Gastroesophageal sphincter (tissue), 4 donors: ENCODE measurements at regions not wholly inside any gene's neighbourhood (a gene's known extent, or its start where the extent isn't known, plus 50 kb on each side); places are given as distances from the start of the nearest gene placed in this dataset.

Source experiments
- ATAC-seq: fragments of 150-250 bp; one replicate; pipeline ENCODE4 v1.9.1; 2016; ENCODE audit warnings: mild to moderate bottlenecking, moderate library complexity
- H3K27ac ChIP-seq, 4 donors: fragments of 200-600 bp; sonication (generic) in 3 of 4; 1 replicate in 3 of 4; 2 replicates in 1 of 4; pipeline ENCODE4 v1.5.1; 2016 to 2019
- H3K27me3 ChIP-seq: fragments of 200-600 bp; sonication (generic); one replicate; pipeline ENCODE4 v1.5.1; 2019
- H3K36me3 ChIP-seq, 2 donors: fragments of 200-600 bp; sonication (generic); one replicate each; pipeline ENCODE4 v1.5.1; 2019; ENCODE audit warnings: control low read depth in 1 of 2
- H3K4me1 ChIP-seq, 3 donors: fragments of 200-600 bp; sonication (generic); 1 replicate in 2 of 3; 2 replicates in 1 of 3; pipeline ENCODE4 v1.5.1; 2016 to 2019; ENCODE audit warnings: control low read depth in 2 of 3
- H3K4me3 ChIP-seq, 2 donors: fragments of 200-600 bp; sonication (generic); one replicate each; pipeline ENCODE4 v1.5.1; 2019; ENCODE audit warnings: mild to moderate bottlenecking in 1 of 2, moderate library complexity in 1 of 2
- H3K9me3 ChIP-seq, 3 donors: fragments of 200-600 bp; sonication (generic); one replicate each; pipeline ENCODE4 v1.5.1; 2017 to 2019; ENCODE audit warnings: control low read depth in 2 of 3
- EP300 ChIP-seq: sonication (generic); formaldehyde crosslinking; IDR thresholded peaks from one replicate; pipeline ENCODE4 v1.6.1; 2017; ENCODE audit warnings: antibody characterized with exemption, mild to moderate bottlenecking
- POLR2A ChIP-seq, 2 donors: fragments of 450-650 bp; IDR thresholded peaks; one replicate each; pipeline ENCODE4 v1.6.1; 2017; ENCODE audit warnings: antibody characterized with exemption in 2 of 2, mild to moderate bottlenecking in 2 of 2, moderate library complexity in 1 of 2
- POLR2AphosphoS5 ChIP-seq: sonication (generic); formaldehyde crosslinking; IDR thresholded peaks from one replicate; pipeline ENCODE4 v1.6.1; 2017; ENCODE audit warnings: antibody characterized with exemption
- WGBS, 2 donors: methylation state at CpG; one replicate each; pipeline ENCODE4 v1.1.5; 2018; ENCODE audit warnings: low coverage in 1 of 2; 5-methylcytosine and 5-hydroxymethylcytosine counted together
- TF ChIP-seq, protein P1 (sequence below), 4 experiments: fragments of 200-600 bp in 2 of 4; fragments of 450-650 bp in 2 of 4; sonication (generic) in 1 of 4; IDR thresholded peaks; one replicate each; pipeline ENCODE4 v1.5.1; 2017 to 2019; ENCODE audit warnings: antibody characterized with exemption in 4 of 4, mild to moderate bottlenecking in 2 of 4, moderate library complexity in 2 of 4

DNA sequence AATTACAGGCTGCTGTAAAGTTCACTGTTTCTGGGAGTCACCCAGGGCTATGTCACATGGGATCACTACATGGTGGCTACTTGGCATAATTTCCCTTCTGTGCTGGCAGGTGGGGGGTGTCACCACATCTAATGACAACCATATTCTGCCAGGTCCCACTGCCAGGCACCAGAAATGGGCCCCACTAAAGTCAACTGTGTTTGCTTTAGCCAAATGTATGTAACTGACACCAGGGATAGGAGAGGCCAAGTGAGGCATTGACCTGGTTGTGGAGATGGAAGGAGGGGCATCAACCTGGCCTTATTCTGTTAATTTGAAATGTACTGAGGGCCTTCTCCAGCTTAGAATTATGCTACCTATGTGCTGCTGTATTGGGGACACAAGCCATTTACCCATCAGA lies 370.6 kb upstream of the PROX1 start:
- TF ChIP-seq POLR2A (IDR thresholded peaks at IDR 0.05) (no peak), POLR2AphosphoS5 (no peak), EP300 (no peak)
- TF ChIP-seq, protein P1, sequence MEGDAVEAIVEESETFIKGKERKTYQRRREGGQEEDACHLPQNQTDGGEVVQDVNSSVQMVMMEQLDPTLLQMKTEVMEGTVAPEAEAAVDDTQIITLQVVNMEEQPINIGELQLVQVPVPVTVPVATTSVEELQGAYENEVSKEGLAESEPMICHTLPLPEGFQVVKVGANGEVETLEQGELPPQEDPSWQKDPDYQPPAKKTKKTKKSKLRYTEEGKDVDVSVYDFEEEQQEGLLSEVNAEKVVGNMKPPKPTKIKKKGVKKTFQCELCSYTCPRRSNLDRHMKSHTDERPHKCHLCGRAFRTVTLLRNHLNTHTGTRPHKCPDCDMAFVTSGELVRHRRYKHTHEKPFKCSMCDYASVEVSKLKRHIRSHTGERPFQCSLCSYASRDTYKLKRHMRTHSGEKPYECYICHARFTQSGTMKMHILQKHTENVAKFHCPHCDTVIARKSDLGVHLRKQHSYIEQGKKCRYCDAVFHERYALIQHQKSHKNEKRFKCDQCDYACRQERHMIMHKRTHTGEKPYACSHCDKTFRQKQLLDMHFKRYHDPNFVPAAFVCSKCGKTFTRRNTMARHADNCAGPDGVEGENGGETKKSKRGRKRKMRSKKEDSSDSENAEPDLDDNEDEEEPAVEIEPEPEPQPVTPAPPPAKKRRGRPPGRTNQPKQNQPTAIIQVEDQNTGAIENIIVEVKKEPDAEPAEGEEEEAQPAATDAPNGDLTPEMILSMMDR (IDR thresholded peaks at IDR 0.05) = no peak
- Histone ChIP-seq H3K9me3 (no peaks in the 10 kb centered on the region), H3K36me3 (no peaks in the 10 kb centered on the region), H3K27ac (no peak overlapping the region), H3K27me3 (peaks cover 20% of the 10 kb centered on the region), H3K4me3 (no peak overlapping the region), H3K4me1 (no peaks in the 10 kb centered on the region)
- no peak for ATAC-seq

DNA sequence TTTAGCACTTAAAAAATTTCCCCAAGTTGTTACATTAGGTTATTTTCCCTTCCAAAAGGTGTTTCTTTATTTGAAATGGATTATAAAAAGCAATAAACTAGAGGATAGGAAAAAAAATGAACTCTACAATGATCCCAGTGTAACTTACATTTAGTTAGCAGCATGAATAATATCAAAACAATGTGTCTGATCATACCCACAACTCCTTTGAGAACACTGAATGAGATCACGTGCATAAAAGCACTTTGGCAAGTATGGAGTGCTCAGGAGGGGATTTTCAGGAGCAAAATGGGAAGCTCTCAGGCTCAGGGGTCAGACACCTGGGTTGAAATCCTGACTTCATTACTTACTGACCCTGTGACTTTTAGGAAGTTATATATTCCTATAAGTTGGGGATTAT lies 369.7 kb upstream of the PROX1 start:
- 0 to 14% methylated on average over 1 of the region's 1 CpG for WGBS, 2 donors
- no peaks in the 10 kb centered on the region for H3K9me3 ChIP-seq
- no peak overlapping the region for H3K27ac ChIP-seq
- no peaks in the 10 kb centered on the region for H3K4me1 ChIP-seq
- H3K4me3 ChIP-seq = no peak overlapping the region
- no peaks in the 10 kb centered on the region for H3K36me3 ChIP-seq
- TF ChIP-seq POLR2A (IDR thresholded peaks at IDR 0.05) (no peak), EP300 (no peak), POLR2AphosphoS5 (no peak)
- TF ChIP-seq, protein P1 (IDR thresholded peaks at IDR 0.05) = no peak
- H3K27me3 ChIP-seq = peaks cover 23% of the 10 kb centered on the region
- ATAC-seq = no peak

DNA sequence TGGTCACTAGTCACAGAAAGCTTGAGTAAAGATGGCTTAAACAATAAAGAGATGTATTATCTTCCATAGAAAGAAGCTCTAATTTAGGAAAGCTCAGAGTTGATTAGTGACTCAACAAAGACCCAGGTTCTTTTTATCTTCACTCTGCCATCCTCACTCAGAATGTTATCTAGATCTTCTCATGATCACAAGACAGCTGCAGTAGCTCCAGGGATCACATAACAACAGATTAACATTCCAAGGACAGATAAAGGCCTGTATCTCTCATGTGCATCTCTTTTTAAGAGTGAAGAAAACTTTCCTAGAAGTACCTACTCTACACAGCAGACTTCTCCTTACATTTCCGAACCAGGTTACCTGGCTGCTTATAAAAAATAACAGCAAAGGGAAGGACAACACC lies 368.7 kb upstream of the PROX1 start:
- Histone ChIP-seq H3K4me3 (no peak overlapping the region), H3K27ac (no peak overlapping the region), H3K4me1 (no peaks in the 10 kb centered on the region), H3K36me3 (no peaks in the 10 kb centered on the region), H3K27me3 (peaks cover 17% of the 10 kb centered on the region), H3K9me3 (no peaks in the 10 kb centered on the region)
- no peak for ATAC-seq
- TF ChIP-seq POLR2AphosphoS5 (no peak), EP300 (no peak), POLR2A (IDR thresholded peaks at IDR 0.05) (no peak)
- TF ChIP-seq, protein P1 (IDR thresholded peaks at IDR 0.05) = no peak
- WGBS, 2 donors = 90 to 100% methylated on average over 1 of the region's 1 CpG

DNA sequence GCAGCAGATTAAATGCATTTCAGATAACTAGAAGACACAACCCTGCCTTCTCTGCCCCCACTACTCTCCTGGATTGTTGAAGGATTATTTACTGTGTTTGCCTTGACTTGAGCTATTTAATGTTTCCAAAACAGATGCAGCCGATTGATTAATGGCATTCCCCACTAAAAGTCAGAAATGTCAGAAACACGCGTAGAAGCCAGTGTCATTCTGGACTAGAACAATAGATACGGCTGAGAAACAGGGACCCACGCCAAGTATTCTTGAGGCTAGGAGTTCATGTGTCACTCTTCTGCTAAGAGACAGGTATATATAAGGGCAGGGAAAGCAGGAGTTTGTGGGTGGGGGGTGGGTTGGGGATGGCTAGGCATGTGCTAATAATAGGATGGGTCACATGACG lies 366.7 kb upstream of the PROX1 start:
- TF ChIP-seq EP300 (no peak), POLR2A (IDR thresholded peaks at IDR 0.05) (no peak), POLR2AphosphoS5 (no peak)
- TF ChIP-seq, protein P1 (IDR thresholded peaks at IDR 0.05) = no peak
- Histone ChIP-seq H3K4me3 (no peak overlapping the region), H3K9me3 (no peaks in the 10 kb centered on the region), H3K36me3 (no peaks in the 10 kb centered on the region), H3K27ac (no peak overlapping the region), H3K4me1 (no peaks in the 10 kb centered on the region), H3K27me3 (peaks cover 7% of the 10 kb centered on the region)
- 58 to 76% methylated on average over 3 to 4 of the region's 6 CpGs for WGBS, 2 donors
- no peak for ATAC-seq

DNA sequence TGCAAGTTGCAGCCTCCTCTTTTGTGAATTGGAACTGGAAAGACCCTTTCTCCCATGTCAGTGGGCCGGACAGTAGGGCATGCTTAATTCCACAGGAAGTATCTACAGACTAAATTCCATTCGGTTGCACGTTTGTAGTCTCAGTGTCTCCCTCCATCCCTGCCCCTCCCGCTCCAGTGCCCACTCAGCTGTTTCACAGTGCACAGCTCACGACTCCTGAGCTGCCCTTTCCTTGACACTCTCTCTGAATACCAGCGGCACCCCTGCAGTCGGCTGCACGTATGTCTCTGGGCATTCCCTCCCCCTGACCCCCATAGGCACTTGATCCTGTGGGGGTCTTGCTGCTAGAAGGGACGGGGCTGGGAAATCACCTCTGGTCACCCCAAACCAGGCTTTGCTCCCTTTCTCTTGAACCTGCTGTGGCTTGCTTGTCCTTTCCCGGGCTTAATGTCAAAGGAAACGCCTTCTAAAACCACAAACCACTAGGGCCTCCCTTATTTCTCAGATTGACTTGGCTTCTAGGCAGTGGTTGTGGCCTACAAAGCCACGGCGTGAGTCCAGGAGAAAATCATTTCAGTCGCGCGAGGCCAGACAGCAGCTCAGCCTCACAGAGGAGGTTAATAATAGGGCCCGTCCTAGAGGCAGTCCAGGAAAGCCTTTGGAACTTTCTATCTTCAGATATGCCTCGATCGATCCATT lies 365.3 kb upstream of the PROX1 start:
- Histone ChIP-seq H3K27me3 (peaks cover 3% of the 10 kb centered on the region), H3K36me3 (no peaks in the 10 kb centered on the region), H3K27ac (no peak overlapping the region), H3K4me1 (no peaks in the 10 kb centered on the region), H3K9me3 (no peaks in the 10 kb centered on the region), H3K4me3 (no peak overlapping the region)
- no peak for ATAC-seq
- WGBS, 2 donors = 45 to 80% methylated on average over 6 to 17 of the region's 19 CpGs
- TF ChIP-seq, protein P1 (IDR thresholded peaks at IDR 0.05) = no peak
- TF ChIP-seq EP300 (no peak), POLR2AphosphoS5 (no peak), POLR2A (IDR thresholded peaks at IDR 0.05) (no peak)
